Endothelial cell of umbilical vein (primary cell): ENCODE measurements at regions not wholly inside any gene's neighbourhood (a gene's known extent, or its start where the extent isn't known, plus 50 kb on each side); places are given as distances from the start of the nearest gene placed in this dataset.

Source experiments
- BruUV-seq: library from RNA; stranded (reverse); fragments of 400-500 nt; replicated peaks from 2 replicates; lab custom pipeline; 2021; lab: Mats Ljungman, UMichigan
- CTCF ChIA-PET: fragments of 300-600, 350-600 bp; sonication (Branson Sonifier 250); formaldehyde crosslinking; loops from one replicate; lab custom pipeline; 2021; ENCODE audit warnings: antibody characterized with exemption, inconsistent platforms; lab: Charles Lee
- POLR2A ChIA-PET: fragments of 300-600, 350-600 bp; sonication (Branson Sonifier 250); formaldehyde crosslinking; loops from one replicate; lab custom pipeline; 2021; ENCODE audit warnings: antibody characterized with exemption, inconsistent platforms; lab: Charles Lee
- DNase-seq: peaks from one replicate; pipeline ENCODE4 v3.0.0-alpha.2; 2011; ENCODE audit warnings: low read depth, low spot score
- FAIRE-seq: peaks from 2 replicates; lab custom pipeline; 2011; peaks lifted over from hg19 to GRCh38; lab: Jason Lieb, UNC
- H2AFZ ChIP-seq: 2 replicates; pipeline ENCODE4 v1.6.0; 2012; ENCODE audit warnings: low read depth, low read length, control low read depth, inconsistent platforms
- H3K27ac ChIP-seq: 2 replicates; pipeline ENCODE4 v1.5.1; 2011; ENCODE audit warnings: low read depth, mild to moderate bottlenecking, control low read depth, low read length, moderate library complexity; ENCODE audit not compliant: insufficient read depth
- H3K27me3 ChIP-seq, 2 experiments: 2 replicates each; pipeline versions ENCODE4 v1.6.0 to v1.6.1; 2011; ENCODE audit warnings: low read length in 2 of 2, mixed read lengths in 1 of 2; ENCODE audit not compliant: control insufficient read depth in 2 of 2, insufficient read depth in 2 of 2
- H3K36me3 ChIP-seq, 2 experiments: 2 replicates in 1 of 2; 3 replicates in 1 of 2; pipeline ENCODE4 v1.5.1; 2011; ENCODE audit warnings: low read length in 2 of 2, mild to moderate bottlenecking in 1 of 2, moderate library complexity in 1 of 2; ENCODE audit not compliant: control insufficient read depth in 2 of 2, insufficient read depth in 2 of 2; ENCODE audit errors: extremely low read depth in 1 of 2
- H3K4me1 ChIP-seq: 3 replicates; pipeline ENCODE4 v1.5.1; 2011; ENCODE audit warnings: mild to moderate bottlenecking, low read length; ENCODE audit not compliant: control insufficient read depth, insufficient read depth; ENCODE audit errors: extremely low read depth
- H3K4me2 ChIP-seq: 2 replicates; pipeline ENCODE4 v1.6.1; 2011; ENCODE audit warnings: low read length, control low read depth, mixed read lengths; ENCODE audit not compliant: insufficient read depth
- H3K4me3 ChIP-seq, 3 experiments: fragments of 200-600 bp in 1 of 3; sonication (generic), shearing (Covaris generic) in 1 of 3; replicated peaks in 1 of 3; 2 replicates each; pipeline ENCODE4 v1.5.1; 2011 to 2016; ENCODE audit warnings: control low read depth in 3 of 3, low read length in 3 of 3, mild to moderate bottlenecking in 2 of 3, inconsistent platforms in 1 of 3, low read depth in 1 of 3, moderate library complexity in 1 of 3; ENCODE audit not compliant: insufficient read depth in 1 of 3
- H3K79me2 ChIP-seq: 2 replicates; pipeline ENCODE4 v1.6.0; 2012; ENCODE audit warnings: low read length, inconsistent platforms; ENCODE audit not compliant: control insufficient read depth, insufficient read depth
- H3K9ac ChIP-seq: replicated peaks from 2 replicates; pipeline ENCODE3; 2011; ENCODE audit warnings: low read length, control low read depth; ENCODE audit not compliant: insufficient read depth; ENCODE audit errors: extremely low read depth
- H3K9me1 ChIP-seq: replicated peaks from 3 replicates; pipeline ENCODE4 v1.6.0; 2011; ENCODE audit warnings: mild to moderate bottlenecking, low read length; ENCODE audit not compliant: control insufficient read depth, insufficient read depth; ENCODE audit errors: extremely low read depth
- H3K9me3 ChIP-seq: replicated peaks from 2 replicates; pipeline ENCODE4 v1.5.1; 2012; ENCODE audit warnings: low read length, inconsistent platforms; ENCODE audit not compliant: control insufficient read depth, insufficient read depth
- H4K20me1 ChIP-seq: replicated peaks from 2 replicates; pipeline ENCODE3; 2011; ENCODE audit warnings: mild to moderate bottlenecking, low read length; ENCODE audit not compliant: control insufficient read depth, insufficient read depth; ENCODE audit errors: extremely low read depth
- CTCF ChIP-seq, 2 donors: IDR thresholded peaks; 1 replicate in 1 of 2; 2 replicates in 1 of 2; pipeline ENCODE4 v1.5.1; 2011; ENCODE audit warnings: low read length in 2 of 2, mild to moderate bottlenecking in 2 of 2, moderate library complexity in 2 of 2, control low read depth in 1 of 2, inconsistent platforms in 1 of 2, low read depth in 1 of 2; ENCODE audit not compliant: insufficient read depth in 1 of 2; ENCODE audit errors: extremely low read depth in 1 of 2
- EZH2 ChIP-seq: IDR thresholded peaks from 2 replicates; pipeline ENCODE4 v1.6.1; 2012; ENCODE audit warnings: borderline replicate concordance, low read depth, mild to moderate bottlenecking, moderate library complexity, low read length, inconsistent platforms; ENCODE audit not compliant: severe bottlenecking
- FOS ChIP-seq: IDR thresholded peaks from 2 replicates; pipeline ENCODE4 v1.6.1; 2011; ENCODE audit warnings: mild to moderate bottlenecking, low read length, moderate library complexity, borderline replicate concordance; ENCODE audit not compliant: insufficient read depth
- GATA2 ChIP-seq: IDR thresholded peaks from 2 replicates; pipeline ENCODE4 v1.7.0; 2011; ENCODE audit warnings: low read depth, mild to moderate bottlenecking, moderate library complexity, mixed read lengths, low read length; ENCODE audit not compliant: insufficient read length, insufficient read depth
- JUN ChIP-seq: IDR thresholded peaks from 2 replicates; pipeline ENCODE4 v1.6.1; 2011; ENCODE audit warnings: borderline replicate concordance, low read depth; ENCODE audit not compliant: insufficient read length, insufficient read depth
- MAX ChIP-seq: IDR thresholded peaks from 2 replicates; pipeline ENCODE4 v1.6.1; 2011; ENCODE audit not compliant: insufficient read depth, insufficient read length
- MYC ChIP-seq: IDR thresholded peaks from one replicate; pipeline ENCODE4 v1.6.1; 2011; ENCODE audit warnings: mild to moderate bottlenecking, low read depth, low read length
- POLR2A ChIP-seq: IDR thresholded peaks from 2 replicates; pipeline ENCODE4 v1.6.1; 2012; ENCODE audit warnings: low read depth, mild to moderate bottlenecking, control low read depth, low read length
- POLR2AphosphoS5 ChIP-seq: IDR thresholded peaks from 2 replicates; pipeline ENCODE4 v1.6.1; 2012; ENCODE audit warnings: low read depth, mild to moderate bottlenecking, control low read depth, low read length, moderate library complexity; ENCODE audit not compliant: insufficient read depth
- dilution Hi-C: fragments of 300-500 bp; cut with MboI; formaldehyde crosslinking; loops from one replicate; pipeline ENCODE4 v1.15.0; 2019; ENCODE audit warnings: low sequenced_read_pairs; ENCODE audit not compliant: extremely low pct_ligation_motif_present
- intact Hi-C: fragments of 100-400 bp; cut with micrococcal nuclease; formaldehyde crosslinking; loops from one replicate; pipeline ENCODE4 v1.10.0; 2022

GRCh38 chr5:98096155-98096554, 677.3 kb upstream of the RGMB start:
- intact Hi-C loops = no loop called here
- no peak overlapping the region for H2AFZ ChIP-seq
- H3K36me3 ChIP-seq = no peaks in the 10 kb centered on the region
- no peak for DNase-seq
- H3K27ac ChIP-seq = no peak overlapping the region
- ChIA-PET CTCF (interaction anchor here (0.7 to 2.3 kb wide), 4 partner anchors 12 to 865 kb away, joined by 3 to 5 read pairs (median 4); no protein-coding TSS in a partner anchor), POLR2A (no interaction called here)
- no peak overlapping the region for H3K4me2 ChIP-seq
- no peak overlapping the region for H3K9ac ChIP-seq
- FAIRE-seq = no peak
- no peak for TF ChIP-seq MYC
- TF ChIP-seq JUN = no peak
- no peak for TF ChIP-seq GATA2
- no peak for TF ChIP-seq FOS
- no peak for TF ChIP-seq POLR2AphosphoS5
- TF ChIP-seq CTCF (IDR thresholded peaks at IDR 0.05; ENCODE audit: extremely low read depth in 1 of 2, insufficient read depth in 1 of 2, low read depth in 1 of 2, low read length in 2 of 2) = no peak
- no peak for TF ChIP-seq EZH2
- TF ChIP-seq MAX = no peak
- TF ChIP-seq POLR2A = no peak
- no peaks in the 10 kb centered on the region for H3K27me3 ChIP-seq
- H3K4me1 ChIP-seq = peaks cover 24% of the 10 kb centered on the region
- dilution Hi-C loops = no loop called here
- H3K4me3 ChIP-seq = no peak overlapping the region
- no peaks in the 10 kb centered on the region for H4K20me1 ChIP-seq
- no peaks in the 10 kb centered on the region for H3K9me3 ChIP-seq
- no TSS peak for BruUV-seq
- H3K79me2 ChIP-seq = no peaks in the 10 kb centered on the region
- H3K9me1 ChIP-seq = no peaks in the 10 kb centered on the region
